ENCODE measurements at regions not wholly inside any gene's neighbourhood (a gene's known extent, or its start where the extent isn't known, plus 50 kb on each side); places are given as distances from the start of the nearest gene placed in this dataset.
"Not testable (repeated sequence)": the region's sequence is repeated elsewhere in the genome, so short reads cannot be mapped to it uniquely, and the experiment has no call there.

GRCh38 chr4:165805406-165805805 lies 67.6 kb upstream of the TLL1 start:
- no peaks in the 10 kb centered on the region for H3K27me3 Mint-ChIP-seq
- TF ChIP-seq CTCF (IDR thresholded peaks at IDR 0.05), result no peak
- ChIA-PET CTCF (no interaction called here), POLR2A (no interaction called here)
- H3K36me3 Mint-ChIP-seq (ENCODE audit: low read depth), result no peaks in the 10 kb centered on the region
- DNase-seq, result no peak
- no peak for ATAC-seq (ENCODE audit: low read depth)
- intact Hi-C loops (cut with micrococcal nuclease), result no loop called here
- no peak overlapping the region for H3K27ac Mint-ChIP-seq
- H3K4me1 Mint-ChIP-seq, result no peaks in the 10 kb centered on the region
- no peak overlapping the region for H3K4me3 Mint-ChIP-seq
- no peaks in the 10 kb centered on the region for H3K9me3 Mint-ChIP-seq

- H3K27ac Mint-ChIP-seq, result no peak overlapping the region
- CTCF ChIA-PET, result no interaction called here
- H3K36me3 Mint-ChIP-seq (ENCODE audit: low read depth), result no peaks in the 10 kb centered on the region
- H3K27me3 Mint-ChIP-seq, result no peaks in the 10 kb centered on the region
- H3K4me3 Mint-ChIP-seq, result no peak overlapping the region
- H3K4me1 Mint-ChIP-seq, result no peaks in the 10 kb centered on the region
- DNase-seq, result no peak
- POLR2A ChIA-PET, result no interaction called here
- no peak for ATAC-seq (ENCODE audit: low read depth)
- TF ChIP-seq CTCF (IDR thresholded peaks at IDR 0.05), result no peak
- H3K9me3 Mint-ChIP-seq, result no peaks in the 10 kb centered on the region
- intact Hi-C loops (cut with micrococcal nuclease), result no loop called here
These were observed 66.4 kb upstream of the TLL1 start for GRCh38 chr4:165806613-165807012.

GRCh38 chr4:165810726-165811125 lies 62.3 kb upstream of the TLL1 start:
- TF ChIP-seq CTCF (IDR thresholded peaks at IDR 0.05), result no peak
- H3K4me3 Mint-ChIP-seq, result no peak overlapping the region
- ChIA-PET CTCF (no interaction called here), POLR2A (no interaction called here)
- H3K4me1 Mint-ChIP-seq, result no peaks in the 10 kb centered on the region
- intact Hi-C loops (cut with micrococcal nuclease), result no loop called here
- no peaks in the 10 kb centered on the region for H3K9me3 Mint-ChIP-seq
- no peak overlapping the region for H3K27ac Mint-ChIP-seq
- ATAC-seq (ENCODE audit: low read depth) (no peak), DNase-seq (no peak)
- H3K36me3 Mint-ChIP-seq (ENCODE audit: low read depth), result no peaks in the 10 kb centered on the region
- H3K27me3 Mint-ChIP-seq, result no peaks in the 10 kb centered on the region

GRCh38 chr4:165813606-165814005 lies 59.4 kb upstream of the TLL1 start:
- ChIA-PET POLR2A (no interaction called here), CTCF (no interaction called here)
- no peaks in the 10 kb centered on the region for H3K27me3 Mint-ChIP-seq
- H3K36me3 Mint-ChIP-seq (ENCODE audit: low read depth), result no peaks in the 10 kb centered on the region
- no peak overlapping the region for H3K27ac Mint-ChIP-seq
- no peak for TF ChIP-seq CTCF (IDR thresholded peaks at IDR 0.05)
- peaks cover 3% of the 10 kb centered on the region for H3K9me3 Mint-ChIP-seq
- no peaks in the 10 kb centered on the region for H3K4me1 Mint-ChIP-seq
- ATAC-seq (ENCODE audit: low read depth) (no peak), DNase-seq (no peak)
- intact Hi-C loops (cut with micrococcal nuclease), result no loop called here
- no peak overlapping the region for H3K4me3 Mint-ChIP-seq

- POLR2A ChIA-PET, result no interaction called here
- no peak for TF ChIP-seq CTCF (IDR thresholded peaks at IDR 0.05)
These were observed 58.6 kb upstream of the TLL1 start for GRCh38 chr4:165814256-165815020.

GRCh38 chr4:165819126-165819525 lies 53.9 kb upstream of the TLL1 start:
- H3K27me3 Mint-ChIP-seq; H3K4me3 Mint-ChIP-seq; CTCF ChIA-PET; intact Hi-C loops (cut with micrococcal nuclease); H3K27ac Mint-ChIP-seq; ATAC-seq (ENCODE audit: low read depth); DNase-seq; H3K36me3 Mint-ChIP-seq (ENCODE audit: low read depth); H3K4me1 Mint-ChIP-seq; H3K9me3 Mint-ChIP-seq; POLR2A ChIA-PET: not testable (repeated sequence)

More at GRCh38 chr4:165814256-165815020, 58.6 kb upstream of the TLL1 start:
- no peak for ATAC-seq (ENCODE audit: low read depth)
- Mint-ChIP-seq H3K4me3 (no peak overlapping the region), H3K9me3 (peaks cover 3% of the 10 kb centered on the region), H3K36me3 (ENCODE audit: low read depth) (no peaks in the 10 kb centered on the region), H3K27me3 (no peaks in the 10 kb centered on the region), H3K27ac (no peak overlapping the region), H3K4me1 (no peaks in the 10 kb centered on the region)
- CTCF ChIA-PET, result no interaction called here
- intact Hi-C loops (cut with micrococcal nuclease), result no loop called here
- DNase-seq, result no peak

Data from activated B cell treated with CpG ODN at 0.5 μM for 24 hours (primary cell).